ENCODE measurements at regions not wholly inside any gene's neighbourhood (a gene's known extent, or its start where the extent isn't known, plus 50 kb on each side); places are given as distances from the start of the nearest gene placed in this dataset.

GRCh38 chr13:73922493-73923393 lies 211.5 kb downstream of the KLF12 start:
- intact Hi-C loops (cut with DNase I) = no loop called here
- Histone ChIP-seq H3K27me3 (no peaks in the 10 kb centered on the region), H3K27ac (no peak overlapping the region), H3K36me3 (no peaks in the 10 kb centered on the region), H3K4me1 (no peaks in the 10 kb centered on the region), H3K4me3 (no peak overlapping the region), H3K9me3 (no peaks in the 10 kb centered on the region), H3K9ac (ENCODE audit: low read depth in 2 of 2, low read length in 2 of 2) (no peak overlapping the region)
- DNase-seq = no peak
- no peak for TF ChIP-seq CTCF (IDR thresholded peaks at IDR 0.05)

GRCh38 chr13:73918691-73919090 lies 215.5 kb downstream of the KLF12 start:
- Histone ChIP-seq H3K9ac (ENCODE audit: low read depth in 2 of 2, low read length in 2 of 2) (no peak overlapping the region), H3K4me1 (no peaks in the 10 kb centered on the region), H3K27ac (no peak overlapping the region), H3K27me3 (no peaks in the 10 kb centered on the region), H3K9me3 (no peaks in the 10 kb centered on the region), H3K36me3 (no peaks in the 10 kb centered on the region), H3K4me3 (no peak overlapping the region)
- DNase-seq = no peak
- no peak for TF ChIP-seq CTCF (IDR thresholded peaks at IDR 0.05)
- intact Hi-C loops (cut with DNase I) = no loop called here

- H3K27ac ChIP-seq = no peak overlapping the region
- H3K27me3 ChIP-seq = no peaks in the 10 kb centered on the region
- no peaks in the 10 kb centered on the region for H3K4me1 ChIP-seq
- no peaks in the 10 kb centered on the region for H3K9me3 ChIP-seq
- H3K4me3 ChIP-seq = no peak overlapping the region
- intact Hi-C loops (cut with DNase I) = no loop called here
- no peak for DNase-seq
- H3K36me3 ChIP-seq = no peaks in the 10 kb centered on the region
- H3K9ac ChIP-seq (ENCODE audit: low read depth in 2 of 2, low read length in 2 of 2) = no peak overlapping the region
- TF ChIP-seq CTCF (IDR thresholded peaks at IDR 0.05) = no peak
Measured at GRCh38 chr13:73913751-73914518, 220.3 kb downstream of the KLF12 start.

GRCh38 chr13:73913079-73913740 lies 221.0 kb downstream of the KLF12 start:
- H3K4me1 ChIP-seq = no peaks in the 10 kb centered on the region
- H3K27ac ChIP-seq = no peak overlapping the region
- no peaks in the 10 kb centered on the region for H3K36me3 ChIP-seq
- H3K4me3 ChIP-seq = no peak overlapping the region
- intact Hi-C loops (cut with DNase I) = no loop called here
- TF ChIP-seq CTCF (IDR thresholded peaks at IDR 0.05) = no peak
- no peaks in the 10 kb centered on the region for H3K27me3 ChIP-seq
- no peak overlapping the region for H3K9ac ChIP-seq (ENCODE audit: low read depth in 2 of 2, low read length in 2 of 2)
- H3K9me3 ChIP-seq = no peaks in the 10 kb centered on the region
- no peak for DNase-seq

GRCh38 chr13:73911361-73911760 lies 222.8 kb downstream of the KLF12 start:
- Histone ChIP-seq H3K4me1 (no peaks in the 10 kb centered on the region), H3K27me3 (no peaks in the 10 kb centered on the region), H3K9ac (ENCODE audit: low read depth in 2 of 2, low read length in 2 of 2) (no peak overlapping the region), H3K36me3 (no peaks in the 10 kb centered on the region), H3K4me3 (no peak overlapping the region), H3K9me3 (no peaks in the 10 kb centered on the region), H3K27ac (no peak overlapping the region)
- no peak for DNase-seq
- TF ChIP-seq CTCF (IDR thresholded peaks at IDR 0.05) = no peak
- intact Hi-C loops (cut with DNase I) = no loop called here

All from colonic mucosa (tissue), 4 donors.